ENCODE measurements at regions not wholly inside any gene's neighbourhood (a gene's known extent, or its start where the extent isn't known, plus 50 kb on each side); places are given as distances from the start of the nearest gene placed in this dataset.

DNA sequence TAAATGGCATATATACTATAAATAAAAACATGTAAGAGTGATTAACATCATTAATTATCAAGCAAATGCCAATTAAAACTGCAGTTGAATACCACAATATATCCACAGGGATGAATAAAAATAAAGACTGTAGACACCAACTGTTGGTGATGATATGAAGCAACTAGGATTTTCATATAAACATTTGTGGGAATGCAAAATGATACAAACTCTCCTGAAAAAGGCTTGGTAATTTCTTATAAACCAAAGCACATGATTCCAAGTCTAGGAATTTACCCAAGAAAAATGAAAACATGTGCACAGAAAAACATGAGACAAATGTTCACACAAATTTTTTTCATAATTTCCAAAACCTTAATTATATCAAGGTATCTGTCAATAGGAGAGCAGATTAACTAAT lies 448.1 kb downstream of the ETV1 start:
- FAIRE-seq (no peak), DNase-seq (ENCODE audit: low read depth, low spot score) (no peak), ATAC-seq (no peak)
- no peaks in the 10 kb centered on the region for H3K9me3 ChIP-seq (replicated peaks; ENCODE audit: control insufficient read depth, insufficient read depth, low read length)
- H3K36me3 ChIP-seq (ENCODE audit: control insufficient read depth in 2 of 2, insufficient read depth in 2 of 2, low read length in 1 of 2), result no peaks in the 10 kb centered on the region
- SMC1A ChIA-PET (ENCODE audit: uncharacterized antibody, unreplicated experiment), result no interaction called here
- RAD21 ChIA-PET (ENCODE audit: unreplicated experiment), result no interaction called here
- intact Hi-C loops (cut with micrococcal nuclease; ENCODE audit: unreplicated experiment) (no loop called here), in situ Hi-C loops (cut with MboI) (no loop called here)
- no peak for TF ChIP-seq TCF7 (IDR thresholded peaks at IDR 0.05; ENCODE audit: borderline replicate concordance)
- TF ChIP-seq MEF2B (IDR thresholded peaks at IDR 0.05; ENCODE audit: partially characterized antibody, poor library complexity, severe bottlenecking), result no peak
- TF ChIP-seq NFIC (IDR thresholded peaks at IDR 0.05; ENCODE audit: low read depth, low read length), result no peak
- no peak for TF ChIP-seq TARDBP (IDR thresholded peaks at IDR 0.05; ENCODE audit: borderline replicate concordance)
- TF ChIP-seq KLF5 (IDR thresholded peaks at IDR 0.05; ENCODE audit: partially characterized antibody), result no peak
- CTCF ChIA-PET, result no interaction called here
- no peak overlapping the region for H3K27ac ChIP-seq (ENCODE audit: control insufficient read depth, insufficient read depth)
- no peaks in the 10 kb centered on the region for H3K79me2 ChIP-seq (ENCODE audit: control insufficient read depth, insufficient read depth, low read length)
- H4K20me1 ChIP-seq (ENCODE audit: control insufficient read depth, insufficient read depth), result no peaks in the 10 kb centered on the region
- H3K27me3 ChIP-seq (replicated peaks in 1 of 2; ENCODE audit: control insufficient read depth in 2 of 2, insufficient read depth in 2 of 2, low read length in 1 of 2), result no peaks in the 10 kb centered on the region
- no peak overlapping the region for H3K4me2 ChIP-seq (ENCODE audit: control insufficient read depth, insufficient read depth)
- no peaks in the 10 kb centered on the region for H3K4me1 ChIP-seq (ENCODE audit: control insufficient read depth, insufficient read depth, low read length)
- no TSS peak for BruUV-seq (replicated peaks)
- no peak overlapping the region for H3K4me3 ChIP-seq
- POLR2A ChIA-PET, result no interaction called here
- H3K9ac ChIP-seq (ENCODE audit: control insufficient read depth, insufficient read depth, low read length), result no peak overlapping the region
- no peak overlapping the region for H2AFZ ChIP-seq (ENCODE audit: control insufficient read depth, low read depth, low read length)

GRCh38 chr7:13542451-13542850 lies 447.0 kb downstream of the ETV1 start:
- H3K4me3 ChIP-seq, result no peak overlapping the region
- no peak for ATAC-seq
- H3K36me3 ChIP-seq (ENCODE audit: control insufficient read depth in 2 of 2, insufficient read depth in 2 of 2, low read length in 1 of 2), result no peaks in the 10 kb centered on the region
- no peak for TF ChIP-seq STAT3 (IDR thresholded peaks at IDR 0.05; ENCODE audit: low read depth, low read length)
- TF ChIP-seq NR2C1 (IDR thresholded peaks at IDR 0.05), result no peak
- no peak for TF ChIP-seq PAX8 (IDR thresholded peaks at IDR 0.05)
- TF ChIP-seq, protein P1, sequence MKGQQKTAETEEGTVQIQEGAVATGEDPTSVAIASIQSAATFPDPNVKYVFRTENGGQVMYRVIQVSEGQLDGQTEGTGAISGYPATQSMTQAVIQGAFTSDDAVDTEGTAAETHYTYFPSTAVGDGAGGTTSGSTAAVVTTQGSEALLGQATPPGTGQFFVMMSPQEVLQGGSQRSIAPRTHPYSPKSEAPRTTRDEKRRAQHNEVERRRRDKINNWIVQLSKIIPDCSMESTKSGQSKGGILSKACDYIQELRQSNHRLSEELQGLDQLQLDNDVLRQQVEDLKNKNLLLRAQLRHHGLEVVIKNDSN (IDR thresholded peaks at IDR 0.05; ENCODE audit: borderline replicate concordance, extremely low read length, insufficient read depth, low read depth, low read length), result no peak
- no peak for TF ChIP-seq POLR2AphosphoS5 (IDR thresholded peaks at IDR 0.05; ENCODE audit: low read length)
- TF ChIP-seq TARDBP (IDR thresholded peaks at IDR 0.05; ENCODE audit: borderline replicate concordance), result no peak
- TF ChIP-seq EED (IDR thresholded peaks at IDR 0.05; ENCODE audit: low read depth), result no peak
- no peak for TF ChIP-seq ZNF687 (IDR thresholded peaks at IDR 0.05)
- TF ChIP-seq FOS (IDR thresholded peaks at IDR 0.05; ENCODE audit: borderline replicate concordance, extremely low read depth, insufficient read length), result no peak
- no peak overlapping the region for H3K4me2 ChIP-seq (ENCODE audit: control insufficient read depth, insufficient read depth)
- FAIRE-seq, result no peak
- intact Hi-C loops (cut with micrococcal nuclease; ENCODE audit: unreplicated experiment), result no loop called here
- DNase-seq (ENCODE audit: low read depth, low spot score), result no peak
- no peaks in the 10 kb centered on the region for H4K20me1 ChIP-seq (ENCODE audit: control insufficient read depth, insufficient read depth)
- ChIA-PET CTCF (no interaction called here), POLR2A (no interaction called here), RAD21 (ENCODE audit: unreplicated experiment) (no interaction called here), SMC1A (ENCODE audit: uncharacterized antibody, unreplicated experiment) (no interaction called here)
- no TSS peak for BruUV-seq (replicated peaks)
- H3K79me2 ChIP-seq (ENCODE audit: control insufficient read depth, insufficient read depth, low read length), result no peaks in the 10 kb centered on the region
- no peaks in the 10 kb centered on the region for H3K4me1 ChIP-seq (ENCODE audit: control insufficient read depth, insufficient read depth, low read length)
- no peaks in the 10 kb centered on the region for H3K27me3 ChIP-seq (replicated peaks in 1 of 2; ENCODE audit: control insufficient read depth in 2 of 2, insufficient read depth in 2 of 2, low read length in 1 of 2)
- no peak overlapping the region for H3K9ac ChIP-seq (ENCODE audit: control insufficient read depth, insufficient read depth, low read length)
- H3K9me3 ChIP-seq (replicated peaks; ENCODE audit: control insufficient read depth, insufficient read depth, low read length), result no peaks in the 10 kb centered on the region
- no peak overlapping the region for H2AFZ ChIP-seq (ENCODE audit: control insufficient read depth, low read depth, low read length)
- in situ Hi-C loops (cut with MboI), result no loop called here
- 0% methylated on average over 4 of the region's 4 CpGs for WGBS (ENCODE audit: insufficient coverage, insufficient replicate concordance, low lambda C conversion rate, missing lambda C conversion rate)
- no peak overlapping the region for H3K27ac ChIP-seq (ENCODE audit: control insufficient read depth, insufficient read depth)

All from GM12878 (cell line).